ENCODE measurements at regions not wholly inside any gene's neighbourhood (a gene's known extent, or its start where the extent isn't known, plus 50 kb on each side); places are given as distances from the start of the nearest gene placed in this dataset.

DNA sequence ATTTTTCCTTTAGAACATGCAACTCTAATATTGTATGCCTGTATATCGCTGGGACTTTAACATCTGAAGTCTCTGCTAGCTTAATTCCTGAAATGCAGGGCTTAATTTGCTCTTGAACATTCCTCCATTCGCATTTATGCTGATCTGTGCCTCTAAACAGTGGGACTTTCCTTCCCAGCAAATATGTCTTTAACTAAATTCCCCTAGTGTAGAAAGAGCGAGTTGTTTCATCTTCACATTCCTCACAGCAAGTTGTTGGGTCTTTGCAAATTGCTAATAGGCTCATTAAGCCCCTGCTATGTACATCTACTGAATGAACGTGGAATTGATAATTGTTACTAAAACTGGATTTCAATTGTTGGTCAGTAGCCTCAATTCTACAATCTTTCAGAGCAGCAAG is 118.4 kb upstream of the OBI1 start:
- no peak for ATAC-seq

- no peak for ATAC-seq
These were observed 114.0 kb upstream of the OBI1 start for GRCh38 chr13:78772933-78773332.

DNA sequence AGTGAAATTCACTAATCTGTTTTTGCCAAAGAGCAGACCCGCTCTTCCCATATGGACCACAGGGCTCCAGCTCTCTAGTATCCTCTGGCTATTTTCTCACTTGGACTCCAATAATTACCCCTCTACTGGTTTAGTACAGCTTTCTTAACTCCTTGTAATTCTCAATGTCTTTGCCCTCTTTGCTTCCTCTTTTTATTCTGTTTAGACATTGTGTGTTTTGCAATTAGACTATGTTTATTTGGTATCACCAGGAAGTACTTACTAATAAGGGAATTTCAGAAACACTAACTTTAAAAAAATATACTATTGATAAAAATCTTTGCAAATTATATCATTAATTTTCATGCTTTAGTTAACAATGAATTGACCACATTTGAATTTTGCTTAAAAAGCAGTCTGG is 111.6 kb upstream of the OBI1 start:
- ATAC-seq = no peak

DNA sequence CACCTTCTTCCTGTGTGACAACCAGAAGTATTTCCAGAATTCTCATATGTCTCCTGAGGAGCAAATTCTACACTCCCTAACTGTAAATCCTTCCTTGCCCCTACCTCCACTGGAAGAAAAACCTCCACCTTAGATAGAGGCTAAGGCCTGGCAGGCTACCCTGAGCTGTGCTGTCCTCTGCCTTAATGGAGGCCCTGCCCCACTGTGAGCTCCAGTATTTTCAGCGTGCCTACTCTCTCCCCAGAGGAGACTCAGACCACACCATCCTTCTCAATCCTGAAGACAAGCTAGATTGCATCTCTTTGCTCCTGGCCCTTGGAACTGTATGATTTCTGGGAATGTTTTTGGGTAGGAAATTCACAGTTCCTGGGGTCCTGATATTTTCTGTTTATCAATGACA is 110.0 kb upstream of the OBI1 start:
- no peak for ATAC-seq

GRCh38 chr13:78764665-78765064 is 105.7 kb upstream of the OBI1 start:
- no peak for ATAC-seq

DNA sequence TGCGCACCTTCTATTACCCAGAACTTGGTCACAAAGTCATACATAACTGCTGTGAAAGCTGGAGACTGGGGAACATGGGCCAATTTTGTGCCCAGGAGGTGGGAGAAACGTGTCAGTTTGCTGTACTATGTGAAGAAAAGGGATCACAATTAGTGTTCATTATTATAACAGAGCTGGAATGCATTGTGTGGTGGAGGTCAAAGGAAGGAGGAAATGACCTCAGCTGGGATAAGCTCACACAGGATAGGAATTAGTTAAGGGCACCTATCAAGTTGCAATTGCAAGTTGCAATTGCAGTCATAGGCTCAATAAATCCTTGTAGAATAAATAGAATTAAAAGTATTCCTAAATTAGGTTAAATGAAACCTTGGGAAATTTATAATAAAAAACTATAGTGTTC is 103.9 kb upstream of the OBI1 start:
- ATAC-seq = no peak

DNA sequence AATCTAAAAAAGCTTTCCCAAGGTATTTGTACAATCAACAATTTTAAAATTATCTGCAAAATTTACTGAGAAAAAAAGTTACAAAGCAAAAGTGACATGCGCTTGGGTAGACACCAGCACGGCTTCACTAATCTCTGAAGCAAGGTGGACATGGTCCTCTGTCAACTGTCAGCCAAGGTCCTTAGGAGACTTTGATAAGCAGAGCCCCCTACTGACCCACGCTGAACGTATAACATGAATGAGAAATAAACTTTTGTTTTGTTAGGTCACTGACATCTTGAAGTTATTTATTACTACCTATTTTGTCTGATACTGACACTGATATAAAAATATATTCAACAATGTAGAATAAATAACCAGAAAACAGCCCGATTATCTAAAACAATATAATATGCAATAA is 100.7 kb upstream of the OBI1 start:
- ATAC-seq = no peak

DNA sequence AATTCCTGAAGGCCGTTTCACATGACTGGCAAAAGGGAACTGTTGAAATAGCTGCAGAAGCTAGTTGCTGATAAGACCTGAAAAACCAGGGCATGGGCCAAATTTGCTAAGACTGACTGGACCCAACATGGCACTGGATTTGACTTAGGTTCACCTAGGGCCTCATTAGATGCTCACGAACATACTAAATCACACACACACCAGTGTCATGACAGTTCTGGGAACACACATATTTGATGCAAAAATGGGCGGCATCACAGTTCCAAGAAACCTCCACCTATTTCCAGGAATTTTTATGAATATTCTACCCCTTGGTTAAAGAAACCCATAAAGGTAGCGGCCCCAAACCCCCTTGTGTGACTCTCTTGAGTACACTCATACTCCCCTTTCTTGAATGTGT is 99.6 kb upstream of the OBI1 start:
- no peak for ATAC-seq

GRCh38 chr13:78753435-78753834 is 94.5 kb upstream of the OBI1 start:
- no peak for ATAC-seq

- no peak for ATAC-seq
These were observed 91.8 kb upstream of the OBI1 start for GRCh38 chr13:78750735-78751134.

DNA sequence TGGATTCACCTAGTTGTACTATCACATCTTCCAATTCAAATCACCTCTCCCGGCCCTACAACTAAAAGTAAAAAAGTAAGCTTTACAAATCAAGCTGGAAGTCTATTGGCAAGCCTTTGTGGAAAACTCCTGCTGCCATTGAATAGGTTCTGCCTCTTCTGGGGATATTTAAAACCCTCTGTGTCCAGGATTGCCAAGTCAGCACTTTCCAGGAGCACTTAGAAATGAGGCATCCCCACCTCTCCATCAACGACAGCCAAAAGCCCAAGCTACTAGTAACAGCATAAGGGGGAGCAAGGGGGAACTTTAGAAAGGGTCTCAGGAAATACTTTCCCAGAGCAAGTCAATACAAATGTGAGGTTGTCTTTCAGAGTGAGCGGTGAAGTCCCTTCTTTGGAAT is 85.0 kb upstream of the OBI1 start:
- no peak for ATAC-seq

GRCh38 chr13:78742659-78743058 is 83.7 kb upstream of the OBI1 start:
- no peak for ATAC-seq

DNA sequence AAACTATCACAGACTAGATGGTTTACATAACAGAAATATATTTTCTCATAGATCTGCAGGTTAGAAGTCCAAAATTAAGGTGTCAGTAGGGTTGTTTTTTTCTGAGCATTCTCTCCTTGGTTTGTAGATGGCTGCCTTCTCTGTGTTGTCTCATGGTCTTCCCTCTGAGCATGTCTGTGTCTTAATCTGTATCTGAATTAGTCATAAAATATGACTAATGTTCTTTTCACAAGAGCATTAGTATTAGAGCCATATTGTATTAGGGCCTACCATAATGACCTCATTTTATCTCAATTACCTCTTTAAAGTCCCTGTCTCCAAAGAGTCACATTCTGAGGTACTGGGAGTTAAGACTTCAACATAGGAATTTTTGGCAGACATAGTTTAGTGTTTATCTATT is 77.2 kb upstream of the OBI1 start:
- ATAC-seq = no peak

DNA sequence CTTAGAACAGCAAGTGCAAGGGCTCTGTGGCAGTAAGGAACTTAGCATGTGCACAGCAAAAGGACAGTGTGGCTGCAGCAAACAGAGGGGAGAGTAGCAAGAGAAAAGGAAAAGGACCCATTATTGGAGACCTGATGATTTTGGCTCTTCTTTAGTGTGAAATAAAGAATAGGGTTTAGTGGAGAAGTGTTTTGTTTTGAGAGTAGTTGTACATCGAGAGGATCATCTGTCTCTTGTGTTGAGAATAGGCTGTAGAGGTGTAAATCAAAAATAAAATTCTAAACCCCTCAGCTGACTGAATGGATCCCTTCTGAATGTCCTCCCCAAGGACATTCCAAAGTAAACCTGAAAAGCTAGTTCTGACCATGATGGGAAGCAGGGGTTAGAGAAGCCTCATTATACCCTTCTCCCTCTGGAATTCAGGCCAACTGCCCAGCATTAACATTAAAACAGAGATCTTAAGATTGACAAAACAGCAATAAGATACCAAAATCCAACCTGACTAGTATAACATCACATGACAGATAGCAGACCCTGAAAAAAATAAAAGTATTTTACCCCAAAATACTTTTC is 73.6 kb upstream of the OBI1 start:
- no peak for ATAC-seq

- no peak for ATAC-seq
These were observed 63.7 kb upstream of the OBI1 start for GRCh38 chr13:78722700-78723099.

DNA sequence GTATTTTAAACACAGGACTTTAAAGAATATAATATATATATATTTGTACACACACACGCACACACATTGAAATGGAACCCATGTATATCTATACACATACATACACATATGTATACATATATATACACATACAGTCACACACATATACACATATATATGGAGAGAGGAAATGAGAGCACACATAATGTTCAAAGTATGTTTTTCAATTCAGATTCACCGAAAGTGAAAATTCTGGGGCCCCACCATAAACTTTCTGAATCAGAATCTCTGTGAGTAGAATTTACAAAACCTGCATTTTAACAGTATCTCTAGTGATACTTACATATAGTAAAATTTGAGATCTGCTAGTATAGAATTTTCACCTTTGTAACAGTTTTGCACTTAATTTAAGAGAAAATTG is 60.4 kb upstream of the OBI1 start:
- no peak for ATAC-seq

GRCh38 chr13:78714717-78715116 is 55.8 kb upstream of the OBI1 start:
- ATAC-seq = no peak

GRCh38 chr13:78712831-78713230 is 53.9 kb upstream of the OBI1 start:
- no peak for ATAC-seq

DNA sequence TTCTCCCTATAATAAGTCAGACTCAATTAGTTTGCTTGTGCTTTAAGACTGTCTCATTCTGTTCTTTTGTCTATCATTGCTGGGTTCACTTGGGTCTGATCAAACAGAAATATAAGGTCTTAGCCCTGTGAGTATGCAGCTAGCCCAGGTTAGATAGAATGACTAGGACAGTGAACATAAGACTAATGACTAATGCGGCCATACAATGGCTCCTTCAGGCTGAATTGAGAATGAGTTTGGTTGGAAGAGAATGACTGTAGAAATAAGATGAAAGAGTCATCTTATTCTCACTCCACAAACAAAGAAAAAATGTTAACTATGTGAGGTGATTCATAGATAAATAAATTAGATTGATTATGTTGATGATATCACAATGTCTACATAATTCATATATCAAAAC is 50.1 kb upstream of the OBI1 start:
- no peak for ATAC-seq
